GM18868 (cell line): ENCODE measurements at regions not wholly inside any gene's neighbourhood (a gene's known extent, or its start where the extent isn't known, plus 50 kb on each side); places are given as distances from the start of the nearest gene placed in this dataset.

ENCODE experiments used
- ATAC-seq: cut with Tn5 transposase; IDR thresholded peaks from one replicate; pipeline ENCODE4 v1.9.1; 2021; ENCODE audit warnings: mild to moderate bottlenecking, moderate library complexity; ENCODE audit not compliant: unreplicated experiment

GRCh38 chr5:167696558-167697314 lies 594.7 kb upstream of the WWC1 start:
- no peak for ATAC-seq

- peak; percentile 81 for ATAC-seq
These were observed 592.0 kb upstream of the WWC1 start for GRCh38 chr5:167699432-167699831.

- ATAC-seq, result no peak
These were observed 590.4 kb upstream of the WWC1 start for GRCh38 chr5:167701051-167701450.

- no peak for ATAC-seq
These were observed 589.4 kb upstream of the WWC1 start for GRCh38 chr5:167702014-167702413.

GRCh38 chr5:167708449-167708848 lies 583.0 kb upstream of the WWC1 start:
- no peak for ATAC-seq

- peak; percentile 73 for ATAC-seq
These were observed 581.8 kb upstream of the WWC1 start for GRCh38 chr5:167709625-167710024.

GRCh38 chr5:167710444-167711073 lies 580.9 kb upstream of the WWC1 start:
- peak; percentile 2 for ATAC-seq

GRCh38 chr5:167712986-167713585 lies 578.4 kb upstream of the WWC1 start:
- no peak for ATAC-seq

GRCh38 chr5:167713896-167714295 lies 577.5 kb upstream of the WWC1 start:
- ATAC-seq, result no peak

GRCh38 chr5:167716126-167716775 lies 575.2 kb upstream of the WWC1 start:
- ATAC-seq, result no peak

- ATAC-seq, result no peak
These were observed 571.2 kb upstream of the WWC1 start for GRCh38 chr5:167720259-167720658.

GRCh38 chr5:167720676-167721260 lies 570.7 kb upstream of the WWC1 start:
- no peak for ATAC-seq

GRCh38 chr5:167721926-167722440 lies 569.5 kb upstream of the WWC1 start:
- no peak for ATAC-seq

- peak; percentile 97 for ATAC-seq
These were observed 568.1 kb upstream of the WWC1 start for GRCh38 chr5:167723254-167723871.

- ATAC-seq, result no peak
These were observed 566.2 kb upstream of the WWC1 start for GRCh38 chr5:167725264-167725663.

- no peak for ATAC-seq
These were observed 565.7 kb upstream of the WWC1 start for GRCh38 chr5:167725741-167726140.

GRCh38 chr5:167726642-167727041 lies 564.8 kb upstream of the WWC1 start:
- no peak for ATAC-seq

GRCh38 chr5:167730121-167730520 lies 561.3 kb upstream of the WWC1 start:
- ATAC-seq, result no peak

- no peak for ATAC-seq
These were observed 560.8 kb upstream of the WWC1 start for GRCh38 chr5:167730656-167731055.

GRCh38 chr5:167731951-167732350 lies 559.5 kb upstream of the WWC1 start:
- ATAC-seq, result no peak

- ATAC-seq, result no peak
These were observed 558.9 kb upstream of the WWC1 start for GRCh38 chr5:167732499-167732898.
